Hepatocyte (in vitro differentiated cells): ENCODE measurements at regions not wholly inside any gene's neighbourhood (a gene's known extent, or its start where the extent isn't known, plus 50 kb on each side); places are given as distances from the start of the nearest gene placed in this dataset.

Experiments
- DNase-seq: peaks from one replicate; pipeline ENCODE4 v3.0.0-alpha.2; 2016; ENCODE audit warnings: low spot score
- H2AFZ ChIP-seq: fragments of 200-600 bp; sonication (generic); 2 replicates; pipeline ENCODE4 v1.6.0; 2016; ENCODE audit warnings: antibody characterized with exemption, mild to moderate bottlenecking
- H3K27ac ChIP-seq: fragments of 200-600 bp; sonication (generic); 2 replicates; pipeline ENCODE4 v1.5.1; 2016; ENCODE audit warnings: mild to moderate bottlenecking
- H3K27me3 ChIP-seq: fragments of 200-600 bp; sonication (generic); 2 replicates; pipeline ENCODE4 v1.6.1; 2016
- H3K36me3 ChIP-seq: fragments of 200-600 bp; sonication (generic); replicated peaks from 2 replicates; pipeline ENCODE4 v1.5.1; 2016; ENCODE audit warnings: low read depth; ENCODE audit not compliant: insufficient read depth
- H3K4me1 ChIP-seq: fragments of 200-600 bp; sonication (generic); 2 replicates; pipeline ENCODE4 v1.5.1; 2016; ENCODE audit warnings: mild to moderate bottlenecking, moderate library complexity; ENCODE audit not compliant: insufficient read depth
- H3K4me2 ChIP-seq: fragments of 200-600 bp; sonication (generic); 2 replicates; pipeline ENCODE4 v1.6.0; 2016
- H3K4me3 ChIP-seq: fragments of 200-600 bp; sonication (generic); 2 replicates; pipeline ENCODE4 v1.5.1; 2016; ENCODE audit warnings: mild to moderate bottlenecking
- H3K79me2 ChIP-seq: fragments of 200-600 bp; sonication (generic); 2 replicates; pipeline ENCODE4 v1.6.0; 2017; ENCODE audit warnings: mild to moderate bottlenecking
- H3K9me2 ChIP-seq: fragments of 200-600 bp; sonication (generic); replicated peaks from 2 replicates; pipeline ENCODE4 v1.6.0; 2017; ENCODE audit warnings: mild to moderate bottlenecking; ENCODE audit not compliant: insufficient read depth
- H3K9me3 ChIP-seq: fragments of 200-600 bp; sonication (generic); 2 replicates; pipeline ENCODE4 v1.5.1; 2016; ENCODE audit warnings: low read depth, mild to moderate bottlenecking
- H4K20me1 ChIP-seq: fragments of 200-600 bp; sonication (generic); 2 replicates; pipeline ENCODE4 v1.6.0; 2016; ENCODE audit warnings: mild to moderate bottlenecking; ENCODE audit not compliant: insufficient read depth, poor library complexity, severe bottlenecking
- EZH2 ChIP-seq: fragments of 200-600 bp; sonication (generic); IDR thresholded peaks from 2 replicates; pipeline ENCODE4 v1.6.1; 2016; ENCODE audit warnings: antibody characterized with exemption, mild to moderate bottlenecking, borderline replicate concordance
- EZH2phosphoT487 ChIP-seq: fragments of 200-600 bp; sonication (generic); IDR thresholded peaks from one replicate; pipeline ENCODE4 v1.6.1; 2018; ENCODE audit warnings: antibody characterized with exemption, mild to moderate bottlenecking, low read depth, moderate library complexity; ENCODE audit not compliant: unreplicated experiment, severe bottlenecking
- WGBS: methylation state at CpG from one replicate; pipeline ENCODE4 v1.1.6; 2016; ENCODE audit warnings: low lambda C conversion rate; ENCODE audit errors: missing lambda C conversion rate; 5-methylcytosine and 5-hydroxymethylcytosine counted together
- TF ChIP-seq, protein P1 (sequence below): fragments of 200-600 bp; sonication (generic); IDR thresholded peaks from 2 replicates; pipeline ENCODE4 v1.5.1; 2016; ENCODE audit warnings: antibody characterized with exemption, mild to moderate bottlenecking; ENCODE audit not compliant: poor library complexity

DNA sequence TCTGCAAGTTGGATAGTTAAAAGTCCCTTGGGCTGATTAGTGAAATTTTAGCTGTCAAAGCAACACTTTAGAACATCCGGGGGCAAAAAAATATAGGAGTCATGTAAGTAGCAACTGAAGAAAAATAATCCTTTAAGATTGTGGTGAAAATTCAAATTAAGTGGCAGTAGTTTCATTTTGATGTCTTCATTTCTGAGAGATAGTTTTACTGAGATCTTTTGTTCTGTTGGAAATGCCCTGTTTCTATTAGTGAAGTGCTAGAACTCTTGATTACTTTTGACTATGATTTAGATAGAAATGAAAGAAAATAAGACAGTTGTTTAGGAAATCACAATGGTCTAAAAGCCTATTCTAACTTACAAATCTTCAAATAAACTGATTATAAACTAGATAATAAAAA lies 587.3 kb upstream of the MMS22L start:
- Histone ChIP-seq H3K79me2 (no peaks in the 10 kb centered on the region), H2AFZ (no peak overlapping the region), H3K36me3 (no peaks in the 10 kb centered on the region), H3K9me3 (no peaks in the 10 kb centered on the region), H4K20me1 (no peaks in the 10 kb centered on the region), H3K4me1 (no peaks in the 10 kb centered on the region), H3K4me3 (no peak overlapping the region), H3K9me2 (no peaks in the 10 kb centered on the region), H3K27ac (no peak overlapping the region), H3K27me3 (no peaks in the 10 kb centered on the region), H3K4me2 (no peak overlapping the region)
- 0% methylated on average over 1 of the region's 1 CpG for WGBS
- TF ChIP-seq, protein P1, sequence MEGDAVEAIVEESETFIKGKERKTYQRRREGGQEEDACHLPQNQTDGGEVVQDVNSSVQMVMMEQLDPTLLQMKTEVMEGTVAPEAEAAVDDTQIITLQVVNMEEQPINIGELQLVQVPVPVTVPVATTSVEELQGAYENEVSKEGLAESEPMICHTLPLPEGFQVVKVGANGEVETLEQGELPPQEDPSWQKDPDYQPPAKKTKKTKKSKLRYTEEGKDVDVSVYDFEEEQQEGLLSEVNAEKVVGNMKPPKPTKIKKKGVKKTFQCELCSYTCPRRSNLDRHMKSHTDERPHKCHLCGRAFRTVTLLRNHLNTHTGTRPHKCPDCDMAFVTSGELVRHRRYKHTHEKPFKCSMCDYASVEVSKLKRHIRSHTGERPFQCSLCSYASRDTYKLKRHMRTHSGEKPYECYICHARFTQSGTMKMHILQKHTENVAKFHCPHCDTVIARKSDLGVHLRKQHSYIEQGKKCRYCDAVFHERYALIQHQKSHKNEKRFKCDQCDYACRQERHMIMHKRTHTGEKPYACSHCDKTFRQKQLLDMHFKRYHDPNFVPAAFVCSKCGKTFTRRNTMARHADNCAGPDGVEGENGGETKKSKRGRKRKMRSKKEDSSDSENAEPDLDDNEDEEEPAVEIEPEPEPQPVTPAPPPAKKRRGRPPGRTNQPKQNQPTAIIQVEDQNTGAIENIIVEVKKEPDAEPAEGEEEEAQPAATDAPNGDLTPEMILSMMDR, result no peak
- TF ChIP-seq EZH2phosphoT487 (no peak), EZH2 (no peak)
- DNase-seq, result no peak

DNA sequence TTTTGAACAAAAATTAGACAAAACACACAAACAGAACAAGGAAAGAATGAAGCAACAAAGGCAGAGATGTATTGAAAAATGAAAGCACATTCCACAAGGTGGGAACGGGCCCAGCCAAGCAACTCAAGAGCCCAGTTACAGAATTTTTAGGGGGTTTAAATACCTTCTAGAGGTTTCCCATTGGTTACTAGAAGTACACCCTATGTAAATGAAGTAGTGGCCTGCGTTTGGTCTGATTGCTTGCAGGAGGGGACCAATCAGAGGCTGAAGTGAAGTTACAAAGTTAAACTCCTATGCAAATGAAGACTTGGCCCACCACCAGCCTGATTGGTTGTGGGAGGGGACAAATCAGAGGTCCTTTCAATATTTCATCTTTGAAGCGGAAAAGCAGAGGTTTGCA lies 593.7 kb upstream of the MMS22L start:
- Histone ChIP-seq H3K9me2 (no peaks in the 10 kb centered on the region), H3K4me3 (no peak overlapping the region), H4K20me1 (no peaks in the 10 kb centered on the region), H3K4me2 (no peak overlapping the region), H3K79me2 (no peaks in the 10 kb centered on the region), H3K4me1 (no peaks in the 10 kb centered on the region), H3K27ac (no peak overlapping the region), H3K9me3 (no peaks in the 10 kb centered on the region), H3K27me3 (no peaks in the 10 kb centered on the region), H2AFZ (no peak overlapping the region), H3K36me3 (no peaks in the 10 kb centered on the region)
- no peak for DNase-seq
- TF ChIP-seq EZH2, result no peak
- TF ChIP-seq, protein P1, result no peak
- no peak for TF ChIP-seq EZH2phosphoT487
- WGBS, result 92% methylated on average over 3 of the region's 3 CpGs

DNA sequence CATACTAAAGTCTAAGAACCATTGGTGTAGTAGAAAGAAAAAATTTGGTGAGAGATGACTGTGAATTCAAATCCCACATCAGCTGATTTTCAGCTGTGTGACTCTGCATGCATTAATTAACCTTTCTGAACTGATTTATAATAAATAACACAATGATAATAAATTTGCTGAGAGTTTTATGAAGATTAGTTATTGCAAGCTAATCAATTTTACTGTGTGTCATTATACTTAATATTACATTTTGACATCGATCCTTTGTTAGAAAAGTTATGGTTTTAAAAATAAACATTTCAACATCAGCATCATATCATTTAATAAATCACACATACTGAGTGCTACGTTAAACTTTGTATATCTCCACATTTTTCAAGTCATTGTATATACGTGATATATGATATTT lies 599.7 kb upstream of the MMS22L start:
- Histone ChIP-seq H3K4me3 (no peak overlapping the region), H3K9me3 (no peaks in the 10 kb centered on the region), H3K9me2 (no peaks in the 10 kb centered on the region), H4K20me1 (no peaks in the 10 kb centered on the region), H3K36me3 (no peaks in the 10 kb centered on the region), H3K79me2 (no peaks in the 10 kb centered on the region), H3K27ac (no peak overlapping the region), H3K4me1 (no peaks in the 10 kb centered on the region), H2AFZ (no peak overlapping the region), H3K27me3 (no peaks in the 10 kb centered on the region), H3K4me2 (no peak overlapping the region)
- DNase-seq, result no peak
- TF ChIP-seq, protein P1, result no peak
- TF ChIP-seq EZH2phosphoT487, result no peak
- WGBS, result 81% methylated on average over 3 of the region's 3 CpGs

DNA sequence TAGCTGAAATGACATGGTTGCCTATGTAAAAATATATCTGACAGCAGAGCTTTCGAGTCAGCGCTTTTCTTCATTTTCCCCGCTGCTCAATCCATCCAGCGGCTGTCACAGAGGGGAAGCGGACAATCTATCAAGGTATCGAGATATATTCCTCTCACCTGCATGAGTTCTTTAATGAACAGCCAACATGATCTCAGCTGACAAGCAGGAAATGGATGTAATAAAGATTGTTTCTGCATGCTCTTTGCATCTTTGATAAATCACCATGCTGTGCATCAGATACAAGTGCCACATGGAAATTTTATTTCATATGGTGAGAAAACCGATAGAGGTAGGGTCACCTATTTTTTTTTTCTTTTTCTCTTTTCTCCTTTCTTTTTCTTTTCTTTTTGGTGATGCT lies 602.3 kb upstream of the MMS22L start:
- H4K20me1 ChIP-seq, result no peaks in the 10 kb centered on the region
- no peak overlapping the region for H3K4me3 ChIP-seq
- WGBS, result 91% methylated on average over 7 of the region's 7 CpGs
- no peak overlapping the region for H3K27ac ChIP-seq
- H3K79me2 ChIP-seq, result no peaks in the 10 kb centered on the region
- H3K36me3 ChIP-seq, result no peaks in the 10 kb centered on the region
- H3K4me1 ChIP-seq, result no peaks in the 10 kb centered on the region
- no peak for DNase-seq
- no peaks in the 10 kb centered on the region for H3K9me3 ChIP-seq
- no peaks in the 10 kb centered on the region for H3K9me2 ChIP-seq
- H3K27me3 ChIP-seq, result no peaks in the 10 kb centered on the region
- TF ChIP-seq EZH2, result no peak
- TF ChIP-seq, protein P1, result no peak
- no peak for TF ChIP-seq EZH2phosphoT487
- H3K4me2 ChIP-seq, result no peak overlapping the region
- H2AFZ ChIP-seq, result no peak overlapping the region
